ENCODE measurements at regions not wholly inside any gene's neighbourhood (a gene's known extent, or its start where the extent isn't known, plus 50 kb on each side); places are given as distances from the start of the nearest gene placed in this dataset.
A peak's percentile ranks its signal among the peaks of the same experiment; 100 is the strongest.
"Not testable (repeated sequence)": the region's sequence is repeated elsewhere in the genome, so short reads cannot be mapped to it uniquely, and the experiment has no call there.

DNA sequence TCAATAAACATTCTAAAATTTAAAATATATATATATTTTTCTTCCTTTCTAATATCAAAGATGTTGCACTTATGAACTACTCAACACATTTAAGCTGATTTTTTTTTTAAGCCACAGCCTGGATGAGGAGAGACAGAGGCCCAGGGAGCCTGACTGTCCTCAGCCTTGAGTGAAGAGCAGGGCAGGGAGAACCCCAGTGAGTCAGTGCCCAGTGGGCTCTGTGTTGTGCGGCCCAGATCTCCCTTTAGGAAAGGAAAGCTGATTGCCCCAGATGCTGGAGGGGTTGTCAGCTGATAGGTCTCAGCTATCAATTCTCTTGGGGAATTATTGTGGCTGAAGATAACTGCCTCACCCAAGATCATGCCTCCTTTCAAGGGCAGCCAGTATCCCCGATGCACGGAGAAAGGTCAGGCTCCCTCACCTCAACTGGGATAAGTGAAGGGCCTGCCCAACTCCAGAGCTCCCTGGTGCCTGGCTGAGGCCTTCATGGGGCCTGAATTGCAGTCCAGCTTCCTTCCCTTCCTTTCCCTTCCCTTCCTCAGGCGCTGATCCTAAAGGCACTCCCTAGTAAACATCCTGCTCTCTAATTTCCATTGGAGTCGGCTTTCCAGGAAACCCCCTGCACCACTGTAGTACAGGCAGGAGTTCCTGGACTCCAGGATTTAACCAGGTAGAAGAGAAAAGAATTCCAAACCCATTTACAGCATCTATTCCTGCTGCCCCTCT, 106.9 kb upstream of the ATL2 start:
- ChIA-PET CTCF (interaction anchor here (1.0 kb wide), 1 partner anchor 169 kb away, joined by 3 read pairs; no protein-coding TSS in a partner anchor), POLR2A (no interaction called here)
- Histone ChIP-seq H4K20me1 (replicated peaks; ENCODE audit: control insufficient read depth, extremely low read depth, insufficient read depth, low read length) (no peaks in the 10 kb centered on the region), H3K4me1 (ENCODE audit: control insufficient read depth, extremely low read depth, insufficient read depth, low read length) (no peaks in the 10 kb centered on the region), H3K9ac (replicated peaks; ENCODE audit: extremely low read depth, insufficient read depth, low read length) (no peak overlapping the region), H2AFZ (ENCODE audit: low read depth, low read length) (peak overlapping the region; percentile 29), H3K36me3 (ENCODE audit: control insufficient read depth in 2 of 2, extremely low read depth in 1 of 2, insufficient read depth in 2 of 2, low read length in 2 of 2) (no peaks in the 10 kb centered on the region), H3K27ac (ENCODE audit: insufficient read depth, low read depth, low read length) (no peak overlapping the region), H3K9me3 (replicated peaks; ENCODE audit: control insufficient read depth, insufficient read depth, low read length) (no peaks in the 10 kb centered on the region), H3K4me2 (ENCODE audit: insufficient read depth, low read length) (no peak overlapping the region), H3K9me1 (replicated peaks; ENCODE audit: control insufficient read depth, extremely low read depth, insufficient read depth, low read length) (no peaks in the 10 kb centered on the region), H3K27me3 (ENCODE audit: control insufficient read depth in 2 of 2, insufficient read depth in 2 of 2, low read length in 2 of 2) (peaks cover 0 to 2% of the 10 kb centered on the region in 2 experiments), H3K4me3 (replicated peaks in 1 of 3; ENCODE audit: insufficient read depth in 1 of 3, low read depth in 1 of 3, low read length in 3 of 3) (no peak overlapping the region), H3K79me2 (ENCODE audit: control insufficient read depth, insufficient read depth, low read length) (no peaks in the 10 kb centered on the region)
- DNase-seq (ENCODE audit: low read depth, low spot score) (peak; percentile 14), FAIRE-seq (peak; percentile 35)
- intact Hi-C loops (cut with micrococcal nuclease): no loop called here
- BruUV-seq (replicated peaks): no TSS peak
- TF ChIP-seq MYC (IDR thresholded peaks at IDR 0.05; ENCODE audit: low read depth, low read length) (no peak), POLR2A (IDR thresholded peaks at IDR 0.05; ENCODE audit: low read depth, low read length) (no peak), POLR2AphosphoS5 (IDR thresholded peaks at IDR 0.05; ENCODE audit: insufficient read depth, low read depth, low read length) (no peak), EZH2 (IDR thresholded peaks at IDR 0.05; ENCODE audit: borderline replicate concordance, low read depth, low read length, severe bottlenecking) (no peak), GATA2 (IDR thresholded peaks at IDR 0.05; ENCODE audit: insufficient read depth, insufficient read length, low read depth, low read length) (no peak), JUN (IDR thresholded peaks at IDR 0.05; ENCODE audit: borderline replicate concordance, insufficient read depth, insufficient read length, low read depth) (no peak), FOS (IDR thresholded peaks at IDR 0.05; ENCODE audit: borderline replicate concordance, insufficient read depth, low read length) (no peak)
- TF ChIP-seq, protein P1, sequence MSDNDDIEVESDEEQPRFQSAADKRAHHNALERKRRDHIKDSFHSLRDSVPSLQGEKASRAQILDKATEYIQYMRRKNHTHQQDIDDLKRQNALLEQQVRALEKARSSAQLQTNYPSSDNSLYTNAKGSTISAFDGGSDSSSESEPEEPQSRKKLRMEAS (IDR thresholded peaks at IDR 0.05; ENCODE audit: insufficient read depth, insufficient read length): no peak
- TF ChIP-seq, protein P2, sequence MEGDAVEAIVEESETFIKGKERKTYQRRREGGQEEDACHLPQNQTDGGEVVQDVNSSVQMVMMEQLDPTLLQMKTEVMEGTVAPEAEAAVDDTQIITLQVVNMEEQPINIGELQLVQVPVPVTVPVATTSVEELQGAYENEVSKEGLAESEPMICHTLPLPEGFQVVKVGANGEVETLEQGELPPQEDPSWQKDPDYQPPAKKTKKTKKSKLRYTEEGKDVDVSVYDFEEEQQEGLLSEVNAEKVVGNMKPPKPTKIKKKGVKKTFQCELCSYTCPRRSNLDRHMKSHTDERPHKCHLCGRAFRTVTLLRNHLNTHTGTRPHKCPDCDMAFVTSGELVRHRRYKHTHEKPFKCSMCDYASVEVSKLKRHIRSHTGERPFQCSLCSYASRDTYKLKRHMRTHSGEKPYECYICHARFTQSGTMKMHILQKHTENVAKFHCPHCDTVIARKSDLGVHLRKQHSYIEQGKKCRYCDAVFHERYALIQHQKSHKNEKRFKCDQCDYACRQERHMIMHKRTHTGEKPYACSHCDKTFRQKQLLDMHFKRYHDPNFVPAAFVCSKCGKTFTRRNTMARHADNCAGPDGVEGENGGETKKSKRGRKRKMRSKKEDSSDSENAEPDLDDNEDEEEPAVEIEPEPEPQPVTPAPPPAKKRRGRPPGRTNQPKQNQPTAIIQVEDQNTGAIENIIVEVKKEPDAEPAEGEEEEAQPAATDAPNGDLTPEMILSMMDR (IDR thresholded peaks at IDR 0.05; ENCODE audit: extremely low read depth in 1 of 2, insufficient read depth in 1 of 2, low read depth in 1 of 2, low read length in 2 of 2): no peak
- dilution Hi-C loops (cut with MboI; ENCODE audit: extremely low pct_ligation_motif_present, low sequenced_read_pairs): no loop called here

DNA sequence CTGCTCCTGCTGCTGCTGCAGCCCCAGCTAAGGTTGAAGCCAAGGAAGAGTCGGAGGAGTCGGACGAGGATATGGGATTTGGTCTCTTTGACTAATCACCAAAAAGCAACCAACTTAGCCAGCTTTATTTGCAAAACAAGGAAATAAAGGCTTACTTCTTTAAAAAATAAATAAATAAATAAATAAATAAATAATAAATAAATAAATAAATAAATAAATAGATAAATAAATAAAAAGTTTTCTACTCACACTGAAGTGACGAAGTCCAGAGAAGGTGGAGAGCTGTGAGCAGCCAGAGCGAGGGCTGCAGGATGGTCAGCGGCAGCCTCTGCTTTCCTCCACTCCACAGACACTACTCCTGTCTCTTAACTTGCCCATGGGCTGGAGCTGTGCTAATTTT, 105.6 kb upstream of the ATL2 start:
- POLR2A ChIA-PET; CTCF ChIA-PET; BruUV-seq (replicated peaks): not testable (repeated sequence)

More for the DNA sequence above, 105.6 kb upstream of the ATL2 start:
- intact Hi-C loops (cut with micrococcal nuclease); H3K36me3 ChIP-seq (ENCODE audit: control insufficient read depth in 2 of 2, extremely low read depth in 1 of 2, insufficient read depth in 2 of 2, low read length in 2 of 2); H3K4me3 ChIP-seq (replicated peaks in 1 of 3; ENCODE audit: insufficient read depth in 1 of 3, low read depth in 1 of 3, low read length in 3 of 3); H3K27me3 ChIP-seq (ENCODE audit: control insufficient read depth in 2 of 2, insufficient read depth in 2 of 2, low read length in 2 of 2); DNase-seq (ENCODE audit: low read depth, low spot score); dilution Hi-C loops (cut with MboI; ENCODE audit: extremely low pct_ligation_motif_present, low sequenced_read_pairs); H3K9ac ChIP-seq (replicated peaks; ENCODE audit: extremely low read depth, insufficient read depth, low read length); H3K9me3 ChIP-seq (replicated peaks; ENCODE audit: control insufficient read depth, insufficient read depth, low read length); H4K20me1 ChIP-seq (replicated peaks; ENCODE audit: control insufficient read depth, extremely low read depth, insufficient read depth, low read length); H3K9me1 ChIP-seq (replicated peaks; ENCODE audit: control insufficient read depth, extremely low read depth, insufficient read depth, low read length); H3K4me1 ChIP-seq (ENCODE audit: control insufficient read depth, extremely low read depth, insufficient read depth, low read length); H3K4me2 ChIP-seq (ENCODE audit: insufficient read depth, low read length); H3K79me2 ChIP-seq (ENCODE audit: control insufficient read depth, insufficient read depth, low read length); H3K27ac ChIP-seq (ENCODE audit: insufficient read depth, low read depth, low read length); H2AFZ ChIP-seq (ENCODE audit: low read depth, low read length); FAIRE-seq: not testable (repeated sequence)
